ENCODE measurements at regions not wholly inside any gene's neighbourhood (a gene's known extent, or its start where the extent isn't known, plus 50 kb on each side); places are given as distances from the start of the nearest gene placed in this dataset.

DNA sequence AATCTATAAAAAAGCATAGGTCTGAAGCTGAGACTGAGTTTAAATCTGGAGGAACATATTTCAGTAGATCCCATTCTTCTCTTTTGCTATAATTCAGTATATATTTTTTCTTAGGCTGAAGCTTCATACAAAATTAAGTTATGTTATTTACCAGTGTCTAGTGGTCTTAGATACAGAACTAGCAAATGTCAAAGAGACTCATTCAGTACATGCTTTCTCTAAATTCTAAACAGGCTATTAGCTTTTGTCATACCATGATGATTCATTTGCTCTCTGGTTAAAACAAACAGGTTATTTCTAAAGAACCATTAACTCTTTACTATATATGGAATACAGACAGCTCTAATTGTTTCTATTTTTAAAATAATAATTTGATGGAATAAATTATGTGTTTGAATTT, 1170.2 kb upstream of the PRMT6 start:
- TF ChIP-seq, protein P1, sequence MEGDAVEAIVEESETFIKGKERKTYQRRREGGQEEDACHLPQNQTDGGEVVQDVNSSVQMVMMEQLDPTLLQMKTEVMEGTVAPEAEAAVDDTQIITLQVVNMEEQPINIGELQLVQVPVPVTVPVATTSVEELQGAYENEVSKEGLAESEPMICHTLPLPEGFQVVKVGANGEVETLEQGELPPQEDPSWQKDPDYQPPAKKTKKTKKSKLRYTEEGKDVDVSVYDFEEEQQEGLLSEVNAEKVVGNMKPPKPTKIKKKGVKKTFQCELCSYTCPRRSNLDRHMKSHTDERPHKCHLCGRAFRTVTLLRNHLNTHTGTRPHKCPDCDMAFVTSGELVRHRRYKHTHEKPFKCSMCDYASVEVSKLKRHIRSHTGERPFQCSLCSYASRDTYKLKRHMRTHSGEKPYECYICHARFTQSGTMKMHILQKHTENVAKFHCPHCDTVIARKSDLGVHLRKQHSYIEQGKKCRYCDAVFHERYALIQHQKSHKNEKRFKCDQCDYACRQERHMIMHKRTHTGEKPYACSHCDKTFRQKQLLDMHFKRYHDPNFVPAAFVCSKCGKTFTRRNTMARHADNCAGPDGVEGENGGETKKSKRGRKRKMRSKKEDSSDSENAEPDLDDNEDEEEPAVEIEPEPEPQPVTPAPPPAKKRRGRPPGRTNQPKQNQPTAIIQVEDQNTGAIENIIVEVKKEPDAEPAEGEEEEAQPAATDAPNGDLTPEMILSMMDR (IDR thresholded peaks at IDR 0.05): no peak
- no peak for TF ChIP-seq ZFX (IDR thresholded peaks at IDR 0.05; ENCODE audit: borderline replicate concordance)
